Esophagus muscularis mucosa (tissue), 4 donors: ENCODE measurements at regions not wholly inside any gene's neighbourhood (a gene's known extent, or its start where the extent isn't known, plus 50 kb on each side); places are given as distances from the start of the nearest gene placed in this dataset.
A peak's percentile ranks its signal among the peaks of the same experiment; 100 is the strongest.

Source experiments
- DNase-seq: peaks from one replicate; pipeline ENCODE4 v3.0.0-alpha.2; 2017; ENCODE audit errors: extremely low spot score
- H3K27ac ChIP-seq, 4 donors: fragments of 200-600 bp; sonication (generic); replicated peaks in 1 of 4; 1 replicate in 3 of 4; 2 replicates in 1 of 4; pipeline ENCODE4 v1.5.1; 2016 to 2019; ENCODE audit warnings: mild to moderate bottlenecking in 1 of 4
- H3K27me3 ChIP-seq, 4 donors: fragments of 200-600 bp; sonication (generic); one replicate each; pipeline versions ENCODE4 v1.5.1 to v1.6.0; 2016 to 2019
- H3K36me3 ChIP-seq, 4 donors: fragments of 200-600 bp; sonication (generic); one replicate each; pipeline ENCODE4 v1.5.1; 2016 to 2019
- H3K4me1 ChIP-seq, 4 donors: fragments of 200-600 bp; sonication (generic); one replicate each; pipeline ENCODE4 v1.5.1; 2016 to 2019
- H3K4me3 ChIP-seq, 4 donors: fragments of 200-600 bp; sonication (generic); 1 replicate in 2 of 4; 2 replicates in 2 of 4; pipeline ENCODE4 v1.5.1; 2016 to 2019; ENCODE audit warnings: mild to moderate bottlenecking in 4 of 4, moderate library complexity in 1 of 4
- H3K9me3 ChIP-seq, 4 donors: fragments of 200-600 bp; sonication (generic); 1 replicate in 3 of 4; 2 replicates in 1 of 4; pipeline ENCODE4 v1.5.1; 2016 to 2019
- EP300 ChIP-seq: sonication (generic); formaldehyde crosslinking; IDR thresholded peaks from one replicate; pipeline ENCODE4 v1.6.1; 2017; ENCODE audit warnings: antibody characterized with exemption
- POLR2A ChIP-seq: fragments of 450-650 bp; IDR thresholded peaks from one replicate; pipeline ENCODE4 v1.6.1; 2017; ENCODE audit warnings: antibody characterized with exemption, moderate library complexity, mild to moderate bottlenecking, low read depth
- POLR2AphosphoS5 ChIP-seq, 2 donors: sonication (generic); formaldehyde crosslinking; IDR thresholded peaks; one replicate each; pipeline ENCODE4 v1.6.1; 2017; ENCODE audit warnings: antibody characterized with exemption in 2 of 2
- WGBS: methylation state at CpG from one replicate; pipeline ENCODE4 v1.1.5; 2018; 5-methylcytosine and 5-hydroxymethylcytosine counted together
- intact Hi-C: fragments of 100-400 bp; cut with DNase I; formaldehyde crosslinking; loops from one replicate; pipeline ENCODE4 v1.15.1; 2023
- TF ChIP-seq, protein P1 (sequence below), 3 experiments: fragments of 200-600 bp in 2 of 3; fragments of 450-650 bp in 1 of 3; sonication (generic) in 2 of 3; IDR thresholded peaks; one replicate each; pipeline ENCODE4 v1.5.1; 2017 to 2019; ENCODE audit warnings: antibody characterized with exemption in 3 of 3, mild to moderate bottlenecking in 2 of 3, moderate library complexity in 1 of 3

DNA sequence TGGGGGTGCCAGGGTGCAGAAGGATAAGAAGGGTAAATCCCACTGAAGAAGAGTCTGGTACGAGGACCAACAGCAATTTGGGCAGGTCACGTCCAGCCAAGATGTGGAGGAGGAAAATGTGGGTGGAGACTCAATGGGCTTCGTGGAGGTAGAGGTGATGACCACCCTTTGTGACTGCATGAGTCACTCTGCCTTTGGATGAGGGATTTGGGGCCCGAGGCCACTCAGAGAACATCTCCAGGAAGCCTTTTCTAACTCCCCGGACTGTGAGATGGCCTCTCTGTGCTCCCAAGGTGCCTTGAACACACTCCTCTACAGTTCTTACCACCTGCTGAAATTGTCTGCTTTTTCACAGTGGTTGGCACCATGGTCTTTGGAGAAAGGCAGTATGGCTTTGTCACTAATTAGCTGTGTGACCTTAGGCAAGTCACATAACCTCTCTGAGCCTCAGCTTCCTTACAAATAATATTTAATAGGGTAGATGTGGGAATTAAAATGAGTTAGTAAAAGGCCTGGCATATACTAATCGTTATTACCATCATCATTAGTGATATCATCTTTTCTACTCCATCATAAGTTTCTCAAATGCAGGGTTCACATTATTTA is 67.0 kb upstream of the ARHGAP5 start:
- Histone ChIP-seq H3K4me3 (no peak overlapping the region), H3K4me1 (peaks cover 6 to 18% (median 8%) of the 10 kb centered on the region in 4 donors), H3K27ac (no peak overlapping the region), H3K27me3 (no peaks in the 10 kb centered on the region), H3K36me3 (no peaks in the 10 kb centered on the region), H3K9me3 (no peaks in the 10 kb centered on the region)
- WGBS = 74% methylated on average over 6 of the region's 6 CpGs
- peak; percentile 53 for DNase-seq
- intact Hi-C loops = no loop called here
- TF ChIP-seq EP300 (no peak), POLR2A (no peak), POLR2AphosphoS5 (IDR thresholded peaks at IDR 0.05) (no peak)
- TF ChIP-seq, protein P1, sequence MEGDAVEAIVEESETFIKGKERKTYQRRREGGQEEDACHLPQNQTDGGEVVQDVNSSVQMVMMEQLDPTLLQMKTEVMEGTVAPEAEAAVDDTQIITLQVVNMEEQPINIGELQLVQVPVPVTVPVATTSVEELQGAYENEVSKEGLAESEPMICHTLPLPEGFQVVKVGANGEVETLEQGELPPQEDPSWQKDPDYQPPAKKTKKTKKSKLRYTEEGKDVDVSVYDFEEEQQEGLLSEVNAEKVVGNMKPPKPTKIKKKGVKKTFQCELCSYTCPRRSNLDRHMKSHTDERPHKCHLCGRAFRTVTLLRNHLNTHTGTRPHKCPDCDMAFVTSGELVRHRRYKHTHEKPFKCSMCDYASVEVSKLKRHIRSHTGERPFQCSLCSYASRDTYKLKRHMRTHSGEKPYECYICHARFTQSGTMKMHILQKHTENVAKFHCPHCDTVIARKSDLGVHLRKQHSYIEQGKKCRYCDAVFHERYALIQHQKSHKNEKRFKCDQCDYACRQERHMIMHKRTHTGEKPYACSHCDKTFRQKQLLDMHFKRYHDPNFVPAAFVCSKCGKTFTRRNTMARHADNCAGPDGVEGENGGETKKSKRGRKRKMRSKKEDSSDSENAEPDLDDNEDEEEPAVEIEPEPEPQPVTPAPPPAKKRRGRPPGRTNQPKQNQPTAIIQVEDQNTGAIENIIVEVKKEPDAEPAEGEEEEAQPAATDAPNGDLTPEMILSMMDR (IDR thresholded peaks at IDR 0.05) = no peak

DNA sequence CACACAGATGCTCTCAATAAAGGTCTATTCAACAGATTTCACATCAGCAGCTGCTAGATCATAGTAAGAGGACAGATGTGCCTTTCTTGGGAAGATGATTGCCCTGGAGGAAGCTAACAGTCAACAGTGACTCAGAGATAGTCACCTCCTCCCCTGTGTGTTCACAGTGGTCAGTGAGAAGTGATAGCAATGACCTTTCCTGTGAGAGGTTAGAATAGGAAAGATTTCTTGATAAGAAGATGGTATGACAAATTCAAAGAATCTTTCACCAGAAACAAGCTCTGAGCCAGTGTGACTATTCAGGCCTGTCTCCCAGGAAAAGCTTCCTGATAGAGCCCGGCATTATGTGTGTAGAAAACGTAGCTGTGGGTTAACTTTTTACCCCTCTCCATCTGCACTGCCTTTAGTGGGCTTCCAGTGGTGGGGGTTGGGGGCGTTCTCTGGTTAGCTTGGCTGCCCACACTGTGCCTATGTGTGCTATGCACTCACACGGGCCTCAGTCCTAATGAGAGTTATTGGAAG is 66.4 kb upstream of the ARHGAP5 start:
- no peaks in the 10 kb centered on the region for H3K27me3 ChIP-seq
- intact Hi-C loops = no loop called here
- H3K36me3 ChIP-seq = no peaks in the 10 kb centered on the region
- 90% methylated on average over 4 of the region's 4 CpGs for WGBS
- peaks cover 6 to 18% (median 8%) of the 10 kb centered on the region in 4 donors for H3K4me1 ChIP-seq
- no peaks in the 10 kb centered on the region for H3K9me3 ChIP-seq
- no peak overlapping the region for H3K27ac ChIP-seq
- H3K4me3 ChIP-seq = no peak overlapping the region
- TF ChIP-seq POLR2AphosphoS5 (IDR thresholded peaks at IDR 0.05) = no peak
- TF ChIP-seq, protein P1 (IDR thresholded peaks at IDR 0.05) = no peak
- TF ChIP-seq EP300 = no peak
- peak; percentile 26 for DNase-seq

- 92% methylated on average over 3 of the region's 3 CpGs for WGBS
Measured at GRCh38 chr14:32011225-32011624, 65.9 kb upstream of the ARHGAP5 start.

GRCh38 chr14:32012062-32012461 is 65.0 kb upstream of the ARHGAP5 start:
- Histone ChIP-seq H3K27me3 (no peaks in the 10 kb centered on the region), H3K27ac (no peak overlapping the region), H3K9me3 (no peaks in the 10 kb centered on the region), H3K4me3 (no peak overlapping the region), H3K36me3 (no peaks in the 10 kb centered on the region), H3K4me1 (peaks cover 3 to 10% (median 7%) of the 10 kb centered on the region in 4 donors)
- TF ChIP-seq POLR2A (no peak), POLR2AphosphoS5 (IDR thresholded peaks at IDR 0.05) (no peak), EP300 (no peak)
- TF ChIP-seq, protein P1 (IDR thresholded peaks at IDR 0.05) = no peak
- intact Hi-C loops = no loop called here
- no peak for DNase-seq

More at GRCh38 chr14:32011225-32011624, 65.9 kb upstream of the ARHGAP5 start:
- Histone ChIP-seq H3K9me3 (no peaks in the 10 kb centered on the region), H3K27ac (no peak overlapping the region), H3K4me3 (no peak overlapping the region), H3K4me1 (peaks cover 6 to 17% (median 8%) of the 10 kb centered on the region in 4 donors), H3K36me3 (no peaks in the 10 kb centered on the region), H3K27me3 (no peaks in the 10 kb centered on the region)
- intact Hi-C loops = no loop called here
- no peak for TF ChIP-seq POLR2A
- TF ChIP-seq, protein P1 (IDR thresholded peaks at IDR 0.05) = no peak
- TF ChIP-seq EP300 = no peak
- peak; percentile 79 for DNase-seq

DNA sequence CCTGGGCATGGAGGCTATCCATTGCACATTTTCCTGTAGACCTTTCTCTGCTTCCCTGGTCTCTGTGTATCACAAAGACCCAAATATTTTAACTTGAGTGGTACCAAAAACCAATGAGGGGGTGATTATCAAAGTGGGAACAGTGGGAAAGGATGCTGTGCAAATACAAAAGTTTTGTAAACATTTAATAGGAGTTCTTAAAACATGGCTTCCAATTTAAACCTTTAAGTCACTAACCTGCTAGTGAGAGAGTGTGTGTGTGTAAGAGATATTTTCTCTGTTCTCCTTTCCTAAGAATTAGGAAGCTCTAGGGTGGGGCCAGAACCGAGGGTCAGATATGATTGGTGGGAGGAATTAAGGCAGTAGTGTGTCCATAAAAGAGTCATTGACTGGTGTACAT is 64.5 kb upstream of the ARHGAP5 start:
- DNase-seq = no peak
- Histone ChIP-seq H3K4me3 (no peak overlapping the region), H3K36me3 (no peaks in the 10 kb centered on the region), H3K9me3 (no peaks in the 10 kb centered on the region), H3K27me3 (no peaks in the 10 kb centered on the region), H3K27ac (no peak overlapping the region), H3K4me1 (peaks cover 0 to 12% (median 7%) of the 10 kb centered on the region in 4 donors)
- TF ChIP-seq POLR2A (no peak), EP300 (no peak), POLR2AphosphoS5 (IDR thresholded peaks at IDR 0.05) (no peak)
- TF ChIP-seq, protein P1 (IDR thresholded peaks at IDR 0.05) = no peak
- intact Hi-C loops = no loop called here
- WGBS = 76% methylated on average over 1 of the region's 1 CpG
